ENCODE measurements at regions not wholly inside any gene's neighbourhood (a gene's known extent, or its start where the extent isn't known, plus 50 kb on each side); places are given as distances from the start of the nearest gene placed in this dataset.

- H3K4me1 ChIP-seq (replicated peaks in 1 of 2; ENCODE audit: control insufficient read depth in 2 of 2, insufficient read depth in 2 of 2, low read length in 2 of 2): no peaks in the 10 kb centered on the region
- ATAC-seq (no peak), FAIRE-seq (no peak), DNase-seq (ENCODE audit: extremely low read depth in 1 of 4, low spot score in 3 of 4) (no peak)
- H3K27me3 ChIP-seq (ENCODE audit: control insufficient read depth in 2 of 2, insufficient read depth in 2 of 2, low read length in 2 of 2): no peaks in the 10 kb centered on the region
- no CpG with 5 or more reads among the region's 1 CpG for WGBS (ENCODE audit: insufficient coverage, low coverage, missing lambda C conversion rate)
- H3K9me3 ChIP-seq (replicated peaks; ENCODE audit: control insufficient read depth, insufficient read depth, low read depth, low read length): no peaks in the 10 kb centered on the region
- H4K20me1 ChIP-seq (replicated peaks; ENCODE audit: control insufficient read depth, insufficient read depth, low read length): no peaks in the 10 kb centered on the region
- H3K4me2 ChIP-seq (ENCODE audit: insufficient read depth, low read length): no peak overlapping the region
- ChIA-PET POLR2A (no interaction called here), CTCF (ENCODE audit: low intra/inter-chr PET ratio) (no interaction called here)
- H2AFZ ChIP-seq (ENCODE audit: low read depth, low read length): no peak overlapping the region
- TF ChIP-seq POU5F1 (IDR thresholded peaks at IDR 0.05; ENCODE audit: borderline replicate concordance, low read depth, low read length, partially characterized antibody): no peak
- intact Hi-C loops (cut with micrococcal nuclease): no loop called here
- H3K9ac ChIP-seq (ENCODE audit: insufficient read depth in 1 of 2, low read depth in 2 of 2, low read length in 2 of 2): no peak overlapping the region
- H3K4me3 ChIP-seq: no peak overlapping the region
- BruUV-seq (replicated peaks): no TSS peak
- H3K27ac ChIP-seq (ENCODE audit: extremely low read depth, low read depth, low read length): no peak overlapping the region
- H3K9me1 ChIP-seq (ENCODE audit: control insufficient read depth, insufficient read depth, low read length): no peaks in the 10 kb centered on the region
- H3K36me3 ChIP-seq (ENCODE audit: control insufficient read depth, insufficient read depth, low read length): no peaks in the 10 kb centered on the region
- in situ Hi-C loops (cut with MboI): no loop called here
- H3K79me2 ChIP-seq (ENCODE audit: control insufficient read depth, insufficient read depth, low read length): no peaks in the 10 kb centered on the region
These were observed 1260.9 kb upstream of the C9orf72 start for GRCh38 chr9:28834156-28834555.

GRCh38 chr9:28839778-28840430, 1266.6 kb upstream of the C9orf72 start:
- intact Hi-C loops (cut with micrococcal nuclease) (no loop called here), in situ Hi-C loops (cut with MboI) (no loop called here)
- Histone ChIP-seq H3K36me3 (ENCODE audit: control insufficient read depth, insufficient read depth, low read length) (no peaks in the 10 kb centered on the region), H3K9me3 (replicated peaks; ENCODE audit: control insufficient read depth, insufficient read depth, low read depth, low read length) (no peaks in the 10 kb centered on the region), H3K4me3 (no peak overlapping the region), H3K27ac (ENCODE audit: extremely low read depth, low read depth, low read length) (no peak overlapping the region), H3K9me1 (ENCODE audit: control insufficient read depth, insufficient read depth, low read length) (no peaks in the 10 kb centered on the region), H3K4me2 (ENCODE audit: insufficient read depth, low read length) (no peak overlapping the region), H3K79me2 (ENCODE audit: control insufficient read depth, insufficient read depth, low read length) (no peaks in the 10 kb centered on the region), H3K27me3 (ENCODE audit: control insufficient read depth in 2 of 2, insufficient read depth in 2 of 2, low read length in 2 of 2) (no peaks in the 10 kb centered on the region), H3K4me1 (replicated peaks in 1 of 2; ENCODE audit: control insufficient read depth in 2 of 2, insufficient read depth in 2 of 2, low read length in 2 of 2) (no peaks in the 10 kb centered on the region), H2AFZ (ENCODE audit: low read depth, low read length) (no peak overlapping the region), H3K9ac (ENCODE audit: insufficient read depth in 1 of 2, low read depth in 2 of 2, low read length in 2 of 2) (no peak overlapping the region), H4K20me1 (replicated peaks; ENCODE audit: control insufficient read depth, insufficient read depth, low read length) (no peaks in the 10 kb centered on the region)
- ChIA-PET CTCF (ENCODE audit: low intra/inter-chr PET ratio) (no interaction called here), POLR2A (no interaction called here)
- DNase-seq (ENCODE audit: extremely low read depth in 1 of 4, low spot score in 3 of 4): no peak
- FAIRE-seq: no peak
- no CpG with 5 or more reads among the region's 9 CpGs for WGBS (ENCODE audit: insufficient coverage, low coverage, missing lambda C conversion rate)
- BruUV-seq (replicated peaks): no TSS peak
- no peak for ATAC-seq
- TF ChIP-seq ZKSCAN1 (IDR thresholded peaks at IDR 0.05; ENCODE audit: low read depth, low read length): no peak
- TF ChIP-seq HDAC2 (IDR thresholded peaks at IDR 0.05): no peak
- TF ChIP-seq ZNF77 (CRISPR knock-in tag; IDR thresholded peaks at IDR 0.05): no peak
- no peak for TF ChIP-seq SNAPC5 (CRISPR knock-in tag; IDR thresholded peaks at IDR 0.05)
- no peak for TF ChIP-seq ILK (tag; IDR thresholded peaks at IDR 0.05; ENCODE audit: borderline replicate concordance, low read depth)
- no peak for TF ChIP-seq ZNF586 (CRISPR knock-in tag; conservative IDR thresholded peaks at IDR 0.05)
- TF ChIP-seq HSF4 (CRISPR knock-in tag; IDR thresholded peaks at IDR 0.05; ENCODE audit: borderline replicate concordance): no peak
- TF ChIP-seq SMARCE1 (IDR thresholded peaks at IDR 0.05): no peak
- no peak for TF ChIP-seq ELF2 (CRISPR knock-in tag; IDR thresholded peaks at IDR 0.05)
- TF ChIP-seq ZNF764 (CRISPR knock-in tag; IDR thresholded peaks at IDR 0.05; ENCODE audit: low read depth): no peak
- TF ChIP-seq, protein P1, sequence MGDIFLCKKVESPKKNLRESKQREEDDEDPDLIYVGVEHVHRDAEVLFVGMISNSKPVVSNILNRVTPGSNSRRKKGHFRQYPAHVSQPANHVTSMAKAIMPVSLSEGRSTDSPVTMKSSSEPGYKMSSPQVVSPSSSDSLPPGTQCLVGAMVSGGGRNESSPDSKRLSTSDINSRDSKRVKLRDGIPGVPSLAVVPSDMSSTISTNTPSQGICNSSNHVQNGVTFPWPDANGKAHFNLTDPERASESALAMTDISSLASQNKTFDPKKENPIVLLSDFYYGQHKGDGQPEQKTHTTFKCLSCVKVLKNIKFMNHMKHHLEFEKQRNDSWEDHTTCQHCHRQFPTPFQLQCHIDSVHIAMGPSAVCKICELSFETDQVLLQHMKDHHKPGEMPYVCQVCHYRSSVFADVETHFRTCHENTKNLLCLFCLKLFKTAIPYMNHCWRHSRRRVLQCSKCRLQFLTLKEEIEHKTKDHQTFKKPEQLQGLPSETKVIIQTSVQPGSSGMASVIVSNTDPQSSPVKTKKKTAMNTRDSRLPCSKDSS (IDR thresholded peaks at IDR 0.05; ENCODE audit: low read depth, partially characterized antibody): no peak
- TF ChIP-seq COPS2 (conservative IDR thresholded peaks at IDR 0.05): no peak

Measured in K562 (cell line).